Pancreas (tissue), 10 donors: ENCODE measurements at regions not wholly inside any gene's neighbourhood (a gene's known extent, or its start where the extent isn't known, plus 50 kb on each side); places are given as distances from the start of the nearest gene placed in this dataset.

Experiments
- ATAC-seq, 4 donors: fragments of 200-7000 bp; cut with Tn5 transposase; one replicate each; pipeline versions ENCODE4 v1.8.0 to v1.9.1; 2020; ENCODE audit warnings: mild to moderate bottlenecking in 4 of 4, moderate library complexity in 4 of 4
- DNase-seq, 6 donors: peaks; one replicate each; pipeline ENCODE4 v3.0.0-alpha.2; 2020
- FAIRE-seq: peaks from 2 replicates; lab custom pipeline; 2012; peaks lifted over from hg19 to GRCh38; lab: Jason Lieb, UNC
- H3K27ac ChIP-seq, 4 donors: fragments of 200-600 bp; sonication (generic); 1 replicate in 3 of 4; 2 replicates in 1 of 4; pipeline versions ENCODE4 v1.5.0 to v1.8.0; 2020
- H3K27me3 ChIP-seq, 4 donors: fragments of 200-600 bp; one replicate each; pipeline ENCODE4 v1.8.0; 2021
- H3K36me3 ChIP-seq, 3 donors: fragments of 200-600 bp; sonication (generic) in 1 of 3; one replicate each; pipeline versions ENCODE4 v1.5.0 to v1.8.0; 2020 to 2021
- H3K4me1 ChIP-seq, 3 donors: fragments of 200-600 bp; one replicate each; pipeline ENCODE4 v1.8.0; 2021
- H3K4me3 ChIP-seq, 4 donors: fragments of 200-600 bp; sonication (generic) in 2 of 4; one replicate each; pipeline versions ENCODE4 v1.5.0 to v1.8.0; 2020 to 2021
- H3K9me3 ChIP-seq, 4 donors: fragments of 200-600 bp; one replicate each; pipeline ENCODE4 v1.8.0; 2021
- WGBS, 2 donors: extraction: QIAGEN DNeasy Blood & Tissue Kit; methylation state at CpG; one replicate each; pipeline ENCODE4 v1.1.7; 2013; 5-methylcytosine and 5-hydroxymethylcytosine counted together
- intact Hi-C, 3 donors: fragments of 100-400 bp; cut with DNase I; formaldehyde crosslinking; loops; one replicate each; pipeline versions ENCODE4 v1.11.1 to v1.14.2; 2022
- TF ChIP-seq, protein P1 (sequence below), 4 donors: fragments of 200-600 bp; sonication (generic) in 3 of 4; IDR thresholded peaks; one replicate each; pipeline versions ENCODE4 v1.5.0 to v1.8.0; 2021; ENCODE audit warnings: antibody characterized with exemption in 4 of 4
- donor health status: healthy with polysubstance abuse.
- donor health status: DM: no; HTN: no; CAD: no; lungs with moderate emphysema.
- donor health status: DM: no; HTN: no; CAD: no.
- donor health status: control.
- donor health status: control.
- donor health status: Bipolar disorder and iron deficiency.
- donor health status: DM: yes; HTN: yes; CAD: no.
- donor health status: DM: no; HTN: no; CAD: no.
- donor health status: DM: no; HTN: no; CAD: no.
- donor health status: DM: yes; HTN: yes; CAD: no.

- H3K4me3 ChIP-seq, result peak overlapping the region in 2 of 4 donors; percentile 10 to 39
- ATAC-seq, result peak in 3 of 4 donors; percentile 51 to 70 (median 66)
- H3K36me3 ChIP-seq, result no peaks in the 10 kb centered on the region
- intact Hi-C loops, result no loop called here
- H3K27me3 ChIP-seq, result no peaks in the 10 kb centered on the region
- WGBS, 2 donors, result 20 to 23% methylated on average over 31 of the region's 31 CpGs
- no peak overlapping the region for H3K27ac ChIP-seq
- peak in 1 of 6 donors; percentile 25 for DNase-seq
- no peaks in the 10 kb centered on the region for H3K4me1 ChIP-seq
- FAIRE-seq, result no peak
- TF ChIP-seq, protein P1, sequence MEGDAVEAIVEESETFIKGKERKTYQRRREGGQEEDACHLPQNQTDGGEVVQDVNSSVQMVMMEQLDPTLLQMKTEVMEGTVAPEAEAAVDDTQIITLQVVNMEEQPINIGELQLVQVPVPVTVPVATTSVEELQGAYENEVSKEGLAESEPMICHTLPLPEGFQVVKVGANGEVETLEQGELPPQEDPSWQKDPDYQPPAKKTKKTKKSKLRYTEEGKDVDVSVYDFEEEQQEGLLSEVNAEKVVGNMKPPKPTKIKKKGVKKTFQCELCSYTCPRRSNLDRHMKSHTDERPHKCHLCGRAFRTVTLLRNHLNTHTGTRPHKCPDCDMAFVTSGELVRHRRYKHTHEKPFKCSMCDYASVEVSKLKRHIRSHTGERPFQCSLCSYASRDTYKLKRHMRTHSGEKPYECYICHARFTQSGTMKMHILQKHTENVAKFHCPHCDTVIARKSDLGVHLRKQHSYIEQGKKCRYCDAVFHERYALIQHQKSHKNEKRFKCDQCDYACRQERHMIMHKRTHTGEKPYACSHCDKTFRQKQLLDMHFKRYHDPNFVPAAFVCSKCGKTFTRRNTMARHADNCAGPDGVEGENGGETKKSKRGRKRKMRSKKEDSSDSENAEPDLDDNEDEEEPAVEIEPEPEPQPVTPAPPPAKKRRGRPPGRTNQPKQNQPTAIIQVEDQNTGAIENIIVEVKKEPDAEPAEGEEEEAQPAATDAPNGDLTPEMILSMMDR (IDR thresholded peaks at IDR 0.05), result no peak
- no peaks in the 10 kb centered on the region for H3K9me3 ChIP-seq
Measured at GRCh38 chr9:99368341-99369326, 146.6 kb downstream of the SEC61B start.

- FAIRE-seq (no peak), DNase-seq (no peak), ATAC-seq (no peak)
- Histone ChIP-seq H3K27ac (no peak overlapping the region), H3K36me3 (no peaks in the 10 kb centered on the region), H3K4me1 (no peaks in the 10 kb centered on the region), H3K4me3 (no peak overlapping the region), H3K27me3 (no peaks in the 10 kb centered on the region), H3K9me3 (no peaks in the 10 kb centered on the region)
- intact Hi-C loops, result no loop called here
- TF ChIP-seq, protein P1 (IDR thresholded peaks at IDR 0.05), result no peak
- WGBS, 2 donors, result 82 to 92% methylated on average over 9 of the region's 9 CpGs
Measured at GRCh38 chr9:99369327-99369722, 147.2 kb downstream of the SEC61B start.

GRCh38 chr9:99370376-99370775 is 148.3 kb downstream of the SEC61B start:
- FAIRE-seq, result no peak
- intact Hi-C loops, result no loop called here
- no peak for DNase-seq
- 86 to 92% methylated on average over 3 of the region's 3 CpGs for WGBS, 2 donors
- TF ChIP-seq, protein P1 (IDR thresholded peaks at IDR 0.05), result no peak
- no peak for ATAC-seq
- no peaks in the 10 kb centered on the region for H3K9me3 ChIP-seq
- no peak overlapping the region for H3K4me3 ChIP-seq
- no peaks in the 10 kb centered on the region for H3K4me1 ChIP-seq
- H3K36me3 ChIP-seq, result no peaks in the 10 kb centered on the region
- no peaks in the 10 kb centered on the region for H3K27me3 ChIP-seq
- no peak overlapping the region for H3K27ac ChIP-seq

GRCh38 chr9:99371376-99371775 is 149.3 kb downstream of the SEC61B start:
- 81 to 94% methylated on average over 2 of the region's 2 CpGs for WGBS, 2 donors
- no peak for FAIRE-seq
- DNase-seq, result no peak

More at GRCh38 chr9:99371376-99371775, 149.3 kb downstream of the SEC61B start:
- intact Hi-C loops, result no loop called here
- H3K27me3 ChIP-seq, result no peaks in the 10 kb centered on the region
- no peaks in the 10 kb centered on the region for H3K36me3 ChIP-seq
- ATAC-seq, result no peak
- H3K4me3 ChIP-seq, result no peak overlapping the region
- H3K27ac ChIP-seq, result no peak overlapping the region
- no peaks in the 10 kb centered on the region for H3K9me3 ChIP-seq
- TF ChIP-seq, protein P1 (IDR thresholded peaks at IDR 0.05), result no peak
- H3K4me1 ChIP-seq, result no peaks in the 10 kb centered on the region
